DND-41 (cell line): ENCODE measurements at regions not wholly inside any gene's neighbourhood (a gene's known extent, or its start where the extent isn't known, plus 50 kb on each side); places are given as distances from the start of the nearest gene placed in this dataset.

Experiments
- CTCF ChIP-seq: IDR thresholded peaks from 2 replicates; pipeline ENCODE4 v1.5.1; 2012; ENCODE audit warnings: borderline replicate concordance, low read length, moderate library complexity, mild to moderate bottlenecking; ENCODE audit not compliant: poor library complexity, severe bottlenecking; ENCODE audit errors: extremely low read depth
- EZH2 ChIP-seq: IDR thresholded peaks from 3 replicates; pipeline ENCODE4 v1.6.1; 2012; ENCODE audit warnings: borderline replicate concordance, low read depth, mild to moderate bottlenecking, moderate library complexity, low read length, inconsistent platforms; ENCODE audit not compliant: severe bottlenecking

- TF ChIP-seq CTCF = no peak
- TF ChIP-seq EZH2 = no peak
Measured at GRCh38 chr3:36303286-36303685, 77.0 kb upstream of the STAC start.
